ENCODE measurements at regions not wholly inside any gene's neighbourhood (a gene's known extent, or its start where the extent isn't known, plus 50 kb on each side); places are given as distances from the start of the nearest gene placed in this dataset.

DNA sequence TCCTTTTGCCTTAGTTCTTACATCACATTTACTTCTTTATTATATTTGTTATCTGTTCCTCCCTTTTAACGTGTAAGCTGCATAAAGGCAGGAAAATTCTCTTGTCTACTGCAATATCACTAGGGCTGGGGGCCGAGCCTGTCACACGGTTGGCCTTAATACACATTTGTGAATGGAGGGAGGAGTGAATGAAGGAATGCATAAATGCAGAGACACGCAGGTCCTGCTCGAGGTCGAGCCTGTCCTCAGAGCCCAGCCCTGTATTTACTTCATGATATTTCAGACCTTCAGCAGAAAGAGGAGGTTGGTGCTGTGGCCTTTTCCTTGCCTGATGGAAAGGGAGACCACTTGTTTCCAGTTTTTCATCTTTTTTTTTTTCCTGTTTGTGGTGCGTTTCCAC, 671.3 kb downstream of the PTPRU start:
- TF ChIP-seq, protein P1, sequence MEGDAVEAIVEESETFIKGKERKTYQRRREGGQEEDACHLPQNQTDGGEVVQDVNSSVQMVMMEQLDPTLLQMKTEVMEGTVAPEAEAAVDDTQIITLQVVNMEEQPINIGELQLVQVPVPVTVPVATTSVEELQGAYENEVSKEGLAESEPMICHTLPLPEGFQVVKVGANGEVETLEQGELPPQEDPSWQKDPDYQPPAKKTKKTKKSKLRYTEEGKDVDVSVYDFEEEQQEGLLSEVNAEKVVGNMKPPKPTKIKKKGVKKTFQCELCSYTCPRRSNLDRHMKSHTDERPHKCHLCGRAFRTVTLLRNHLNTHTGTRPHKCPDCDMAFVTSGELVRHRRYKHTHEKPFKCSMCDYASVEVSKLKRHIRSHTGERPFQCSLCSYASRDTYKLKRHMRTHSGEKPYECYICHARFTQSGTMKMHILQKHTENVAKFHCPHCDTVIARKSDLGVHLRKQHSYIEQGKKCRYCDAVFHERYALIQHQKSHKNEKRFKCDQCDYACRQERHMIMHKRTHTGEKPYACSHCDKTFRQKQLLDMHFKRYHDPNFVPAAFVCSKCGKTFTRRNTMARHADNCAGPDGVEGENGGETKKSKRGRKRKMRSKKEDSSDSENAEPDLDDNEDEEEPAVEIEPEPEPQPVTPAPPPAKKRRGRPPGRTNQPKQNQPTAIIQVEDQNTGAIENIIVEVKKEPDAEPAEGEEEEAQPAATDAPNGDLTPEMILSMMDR (optimal IDR thresholded peaks at IDR 0.05 in 1 of 3, IDR thresholded peaks at IDR 0.05 in 1 of 3, conservative IDR thresholded peaks at IDR 0.05 in 1 of 3; ENCODE audit: extremely low read depth in 1 of 3, insufficient read depth in 2 of 3, low read length in 3 of 3), result no peak
- no peak for TF ChIP-seq EZH2 (IDR thresholded peaks at IDR 0.05; ENCODE audit: low read length)

Data from keratinocyte (primary cell).